ES-I3 (cell line): ENCODE measurements at regions not wholly inside any gene's neighbourhood (a gene's known extent, or its start where the extent isn't known, plus 50 kb on each side); places are given as distances from the start of the nearest gene placed in this dataset.
"Not testable (repeated sequence)": the region's sequence is repeated elsewhere in the genome, so short reads cannot be mapped to it uniquely, and the experiment has no call there.

Source experiments
- H3K36me3 ChIP-seq: 2 replicates; pipeline ENCODE4 v1.6.1; 2013; ENCODE audit warnings: mild to moderate bottlenecking, low read length, control low read depth, moderate library complexity; ENCODE audit not compliant: insufficient read depth
- H3K4me1 ChIP-seq: 2 replicates; pipeline ENCODE4 v1.6.1; 2013; ENCODE audit warnings: mild to moderate bottlenecking, control low read depth, low read length; ENCODE audit not compliant: insufficient read depth
- H3K9ac ChIP-seq: 2 replicates; pipeline ENCODE4 v1.6.1; 2013; ENCODE audit warnings: low read depth, mild to moderate bottlenecking, low read length, moderate library complexity
- H3K9me3 ChIP-seq: 2 replicates; pipeline ENCODE4 v1.6.1; 2013; ENCODE audit warnings: mild to moderate bottlenecking, low read length, moderate library complexity; ENCODE audit not compliant: control insufficient read depth, insufficient read depth

GRCh38 chr13:110813646-110814624 is 100.4 kb downstream of the ING1 start:
- Histone ChIP-seq H3K4me1 (0 out of 2 replicates have a peak, but pooled peaks cover 3% of the 10 kb centered on the region), H3K36me3 (no peaks in the 10 kb centered on the region), H3K9me3 (no peaks in the 10 kb centered on the region), H3K9ac (no peak overlapping the region)

- Histone ChIP-seq H3K9me3 (no peaks in the 10 kb centered on the region), H3K9ac (no peak overlapping the region), H3K36me3 (no peaks in the 10 kb centered on the region), H3K4me1 (no peaks in the 10 kb centered on the region)
Observed at GRCh38 chr13:110815471-110816204, 99.2 kb downstream of the ANKRD10 start.

- H3K9me3 ChIP-seq = no peaks in the 10 kb centered on the region
- H3K9ac ChIP-seq = no peak overlapping the region
- H3K36me3 ChIP-seq = no peaks in the 10 kb centered on the region
- no peaks in the 10 kb centered on the region for H3K4me1 ChIP-seq
Observed at GRCh38 chr13:110816500-110816899, 98.4 kb downstream of the ANKRD10 start.

- Histone ChIP-seq H3K36me3 (no peaks in the 10 kb centered on the region), H3K9me3 (no peaks in the 10 kb centered on the region), H3K9ac (no peak overlapping the region), H3K4me1 (no peaks in the 10 kb centered on the region)
Observed at GRCh38 chr13:110817143-110817542, 97.7 kb downstream of the ANKRD10 start.

GRCh38 chr13:110818747-110819146 is 96.1 kb downstream of the ANKRD10 start:
- no peak overlapping the region for H3K9ac ChIP-seq
- H3K9me3 ChIP-seq = no peaks in the 10 kb centered on the region
- H3K4me1 ChIP-seq = no peaks in the 10 kb centered on the region
- no peaks in the 10 kb centered on the region for H3K36me3 ChIP-seq

GRCh38 chr13:110819203-110820014 is 95.5 kb downstream of the ANKRD10 start:
- Histone ChIP-seq H3K4me1 (no peaks in the 10 kb centered on the region), H3K9ac (no peak overlapping the region), H3K9me3 (no peaks in the 10 kb centered on the region), H3K36me3 (no peaks in the 10 kb centered on the region)

GRCh38 chr13:110820322-110820721 is 94.5 kb downstream of the ANKRD10 start:
- H3K9ac ChIP-seq = no peak overlapping the region
- H3K9me3 ChIP-seq = no peaks in the 10 kb centered on the region
- no peaks in the 10 kb centered on the region for H3K36me3 ChIP-seq
- no peaks in the 10 kb centered on the region for H3K4me1 ChIP-seq

- H3K9me3 ChIP-seq, H3K36me3 ChIP-seq, H3K9ac ChIP-seq, H3K4me1 ChIP-seq: not testable (repeated sequence)
Observed at GRCh38 chr13:110821837-110822668, 92.8 kb downstream of the ANKRD10 start.

- Histone ChIP-seq H3K4me1 (no peaks in the 10 kb centered on the region), H3K36me3 (no peaks in the 10 kb centered on the region), H3K9ac (no peak overlapping the region), H3K9me3 (no peaks in the 10 kb centered on the region)
Observed at GRCh38 chr13:110822669-110822945, 92.3 kb downstream of the ANKRD10 start.

- Histone ChIP-seq H3K4me1 (no peaks in the 10 kb centered on the region), H3K9ac (no peak overlapping the region), H3K9me3 (no peaks in the 10 kb centered on the region), H3K36me3 (no peaks in the 10 kb centered on the region)
Observed at GRCh38 chr13:110824702-110825300, 90.1 kb downstream of the ANKRD10 start.

- Histone ChIP-seq H3K4me1 (no peaks in the 10 kb centered on the region), H3K36me3 (no peaks in the 10 kb centered on the region), H3K9ac (no peak overlapping the region), H3K9me3 (no peaks in the 10 kb centered on the region)
Observed at GRCh38 chr13:110825516-110825915, 89.4 kb downstream of the ANKRD10 start.

GRCh38 chr13:110826101-110826500 is 88.8 kb downstream of the ANKRD10 start:
- no peaks in the 10 kb centered on the region for H3K4me1 ChIP-seq
- H3K36me3 ChIP-seq = no peaks in the 10 kb centered on the region
- H3K9ac ChIP-seq = no peak overlapping the region
- H3K9me3 ChIP-seq = no peaks in the 10 kb centered on the region

GRCh38 chr13:110826861-110827672 is 87.8 kb downstream of the ANKRD10 start:
- Histone ChIP-seq H3K4me1 (no peaks in the 10 kb centered on the region), H3K36me3 (no peaks in the 10 kb centered on the region), H3K9me3 (no peaks in the 10 kb centered on the region), H3K9ac (no peak overlapping the region)
